SU-DHL-6 (cell line): ENCODE measurements at regions not wholly inside any gene's neighbourhood (a gene's known extent, or its start where the extent isn't known, plus 50 kb on each side); places are given as distances from the start of the nearest gene placed in this dataset.
A peak's percentile ranks its signal among the peaks of the same experiment; 100 is the strongest.

ENCODE experiments used
- H2AFZ ChIP-seq: fragments of 200-600 bp; sonication (generic); 2 replicates; pipeline ENCODE4 v1.6.1; 2014; ENCODE audit warnings: low read depth, mild to moderate bottlenecking, moderate library complexity, mixed read lengths, antibody characterized with exemption, low read length; ENCODE audit not compliant: severe bottlenecking
- H3F3A ChIP-seq: fragments of 200-600 bp; shearing (Covaris generic); 2 replicates; pipeline ENCODE4 v1.6.0; 2016; ENCODE audit warnings: antibody characterized with exemption, mild to moderate bottlenecking; ENCODE audit not compliant: insufficient read depth
- H3K27ac ChIP-seq: fragments of 200-600 bp; sonication (generic); 2 replicates; pipeline ENCODE4 v1.5.1; 2016; ENCODE audit warnings: low read depth, mild to moderate bottlenecking, low read length, moderate library complexity, mixed read lengths
- H3K27me3 ChIP-seq: fragments of 200-600 bp; sonication (generic), shearing (Covaris generic); 2 replicates; pipeline ENCODE4 v1.6.0; 2014; ENCODE audit warnings: mild to moderate bottlenecking, low read length
- H3K36me3 ChIP-seq: fragments of 200-600 bp; sonication (generic); 2 replicates; pipeline ENCODE4 v1.6.1; 2014; ENCODE audit warnings: mild to moderate bottlenecking, low read length, mixed read lengths
- H3K4me2 ChIP-seq: fragments of 300-600, 200-600 bp; shearing (Covaris generic), sonication (generic); 2 replicates; pipeline ENCODE4 v1.6.0; 2014; ENCODE audit warnings: low read length, low read depth, mild to moderate bottlenecking; ENCODE audit not compliant: poor library complexity, severe bottlenecking
- H3K4me3 ChIP-seq: fragments of 200-600 bp; sonication (generic); 2 replicates; pipeline ENCODE4 v1.5.1; 2014; ENCODE audit warnings: antibody characterized with exemption, low read length, mild to moderate bottlenecking, mixed read lengths; ENCODE audit not compliant: insufficient read depth, poor library complexity, severe bottlenecking
- H3K79me2 ChIP-seq: fragments of 200-600 bp; sonication (generic); 2 replicates; pipeline ENCODE4 v1.6.1; 2014; ENCODE audit warnings: mild to moderate bottlenecking, low read length, moderate library complexity; ENCODE audit not compliant: insufficient read depth
- H3K9ac ChIP-seq: fragments of 200-600 bp; sonication (generic); 2 replicates; pipeline ENCODE4 v1.7.0; 2014; ENCODE audit warnings: mild to moderate bottlenecking, low read length
- H3K9me2 ChIP-seq: fragments of 200-600 bp; sonication (generic); replicated peaks from 2 replicates; pipeline ENCODE4 v1.6.1; 2014; ENCODE audit warnings: low read length; ENCODE audit not compliant: insufficient read depth
- H3K9me3 ChIP-seq: fragments of 200-600 bp; sonication (generic); 2 replicates; pipeline ENCODE4 v1.6.1; 2014; ENCODE audit warnings: low read length, mixed read lengths; ENCODE audit not compliant: insufficient read depth
- H4K20me1 ChIP-seq: fragments of 200-600 bp; sonication (generic); 2 replicates; pipeline ENCODE4 v1.6.1; 2014; ENCODE audit warnings: low read depth, mild to moderate bottlenecking, antibody characterized with exemption, low read length, moderate library complexity, mixed read lengths
- CTCF ChIP-seq: fragments of 200-600 bp; sonication (generic); IDR thresholded peaks from one replicate; pipeline ENCODE4 v1.5.1; 2017; ENCODE audit warnings: antibody characterized with exemption, mild to moderate bottlenecking, low read length, moderate library complexity; ENCODE audit not compliant: insufficient read depth, poor library complexity, severe bottlenecking
- EZH2phosphoT487 ChIP-seq: fragments of 200-600 bp; sonication (generic), shearing (Covaris generic); conservative IDR thresholded peaks from 2 replicates; pipeline ENCODE4 v1.6.1; 2018; ENCODE audit warnings: mild to moderate bottlenecking, antibody characterized with exemption, low read length, moderate library complexity, mixed read lengths

- no peak overlapping the region for H3K9ac ChIP-seq
- no peaks in the 10 kb centered on the region for H3K9me2 ChIP-seq
- no peaks in the 10 kb centered on the region for H3K9me3 ChIP-seq
- H3K4me2 ChIP-seq: no peak overlapping the region
- no peaks in the 10 kb centered on the region for H3K36me3 ChIP-seq
- H3F3A ChIP-seq: no peaks in the 10 kb centered on the region
- H4K20me1 ChIP-seq: no peaks in the 10 kb centered on the region
- H3K79me2 ChIP-seq: no peaks in the 10 kb centered on the region
- H3K27me3 ChIP-seq: no peaks in the 10 kb centered on the region
- no peak overlapping the region for H3K4me3 ChIP-seq
- TF ChIP-seq EZH2phosphoT487: no peak
- no peak for TF ChIP-seq CTCF
- no peak overlapping the region for H3K27ac ChIP-seq
- no peak overlapping the region for H2AFZ ChIP-seq
Measured at GRCh38 chr4:24683116-24683515, 98.8 kb upstream of the DHX15 start.

- no peak overlapping the region for H3K9ac ChIP-seq
- H4K20me1 ChIP-seq: no peaks in the 10 kb centered on the region
- no peak overlapping the region for H2AFZ ChIP-seq
- H3K4me3 ChIP-seq: no peak overlapping the region
- H3K79me2 ChIP-seq: no peaks in the 10 kb centered on the region
- peak; percentile 45 for TF ChIP-seq CTCF
- no peak for TF ChIP-seq EZH2phosphoT487
- no peaks in the 10 kb centered on the region for H3K36me3 ChIP-seq
- no peak overlapping the region for H3K27ac ChIP-seq
- no peaks in the 10 kb centered on the region for H3K9me2 ChIP-seq
- H3F3A ChIP-seq: no peaks in the 10 kb centered on the region
- no peaks in the 10 kb centered on the region for H3K9me3 ChIP-seq
- no peaks in the 10 kb centered on the region for H3K27me3 ChIP-seq
- H3K4me2 ChIP-seq: no peak overlapping the region
Measured at GRCh38 chr4:24686866-24687692, 102.7 kb upstream of the DHX15 start.

GRCh38 chr4:24688453-24688852, 104.1 kb upstream of the DHX15 start:
- no peaks in the 10 kb centered on the region for H4K20me1 ChIP-seq
- no peaks in the 10 kb centered on the region for H3F3A ChIP-seq
- H3K36me3 ChIP-seq: no peaks in the 10 kb centered on the region
- no peak for TF ChIP-seq EZH2phosphoT487
- no peak for TF ChIP-seq CTCF
- H3K9me3 ChIP-seq: no peaks in the 10 kb centered on the region
- H3K4me2 ChIP-seq: no peak overlapping the region
- no peak overlapping the region for H3K27ac ChIP-seq
- no peak overlapping the region for H2AFZ ChIP-seq
- H3K27me3 ChIP-seq: no peaks in the 10 kb centered on the region
- H3K9ac ChIP-seq: no peak overlapping the region
- H3K9me2 ChIP-seq: no peaks in the 10 kb centered on the region
- H3K79me2 ChIP-seq: no peaks in the 10 kb centered on the region
- no peak overlapping the region for H3K4me3 ChIP-seq
